ENCODE measurements at regions not wholly inside any gene's neighbourhood (a gene's known extent, or its start where the extent isn't known, plus 50 kb on each side); places are given as distances from the start of the nearest gene placed in this dataset.

DNA sequence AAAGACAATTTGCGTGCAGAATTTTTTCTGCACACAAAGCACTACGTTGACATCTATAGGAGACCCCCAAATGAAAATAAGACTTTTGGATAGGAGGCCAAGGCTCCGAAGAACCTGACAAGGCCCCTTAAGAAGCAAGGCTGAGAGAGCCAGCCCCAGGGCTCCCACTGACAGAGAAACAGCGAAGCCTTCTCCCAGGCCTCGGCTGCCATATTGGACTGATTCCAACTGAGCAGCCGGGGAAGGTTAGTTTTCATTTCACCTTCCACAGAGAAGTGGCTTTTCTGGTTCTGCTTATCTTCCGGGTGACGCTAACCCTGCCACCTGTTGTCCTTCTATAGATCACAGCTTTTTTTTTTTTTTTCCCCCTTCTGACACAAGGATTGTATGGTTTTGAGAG is 356.7 kb downstream of the SOX9 start:
- no peak for ATAC-seq
- H3K36me3 Mint-ChIP-seq: no peaks in the 10 kb centered on the region
- CTCF ChIA-PET: no interaction called here

GRCh38 chr17:72479113-72479512 is 358.3 kb downstream of the SOX9 start:
- Mint-ChIP-seq H3K27me3 (no peaks in the 10 kb centered on the region), H3K9me3 (ENCODE audit: low read depth) (no peaks in the 10 kb centered on the region), H3K27ac (no peak overlapping the region), H3K4me3 (no peak overlapping the region), H3K4me1 (no peaks in the 10 kb centered on the region), H3K36me3 (no peaks in the 10 kb centered on the region)
- ATAC-seq: no peak
- CTCF ChIA-PET: no interaction called here
- no peak for DNase-seq

More for the DNA sequence above, 356.7 kb downstream of the SOX9 start:
- Mint-ChIP-seq H3K27ac (no peak overlapping the region), H3K4me1 (no peaks in the 10 kb centered on the region), H3K27me3 (no peaks in the 10 kb centered on the region), H3K4me3 (no peak overlapping the region), H3K9me3 (ENCODE audit: low read depth) (no peaks in the 10 kb centered on the region)
- no peak for DNase-seq

GRCh38 chr17:72481572-72481971 is 360.8 kb downstream of the SOX9 start:
- DNase-seq (no peak), ATAC-seq (no peak)
- Mint-ChIP-seq H3K27me3 (no peaks in the 10 kb centered on the region), H3K36me3 (no peaks in the 10 kb centered on the region), H3K27ac (no peak overlapping the region), H3K4me1 (no peaks in the 10 kb centered on the region), H3K9me3 (ENCODE audit: low read depth) (no peaks in the 10 kb centered on the region), H3K4me3 (no peak overlapping the region)
- CTCF ChIA-PET: no interaction called here

- no peaks in the 10 kb centered on the region for H3K27me3 Mint-ChIP-seq
- CTCF ChIA-PET: no interaction called here
- H3K36me3 Mint-ChIP-seq: no peaks in the 10 kb centered on the region
- no peak for DNase-seq
- H3K27ac Mint-ChIP-seq: no peak overlapping the region
- no peaks in the 10 kb centered on the region for H3K9me3 Mint-ChIP-seq (ENCODE audit: low read depth)
- H3K4me3 Mint-ChIP-seq: no peak overlapping the region
- no peak for ATAC-seq
- no peaks in the 10 kb centered on the region for H3K4me1 Mint-ChIP-seq
Measured at GRCh38 chr17:72485596-72485995, 364.8 kb downstream of the SOX9 start.

GRCh38 chr17:72486806-72487205 is 366.0 kb downstream of the SOX9 start:
- H3K9me3 Mint-ChIP-seq (ENCODE audit: low read depth): no peaks in the 10 kb centered on the region
- H3K27me3 Mint-ChIP-seq: no peaks in the 10 kb centered on the region
- DNase-seq (no peak), ATAC-seq (no peak)
- CTCF ChIA-PET: no interaction called here
- no peaks in the 10 kb centered on the region for H3K36me3 Mint-ChIP-seq
- H3K4me3 Mint-ChIP-seq: no peak overlapping the region
- no peak overlapping the region for H3K27ac Mint-ChIP-seq
- H3K4me1 Mint-ChIP-seq: no peaks in the 10 kb centered on the region

DNA sequence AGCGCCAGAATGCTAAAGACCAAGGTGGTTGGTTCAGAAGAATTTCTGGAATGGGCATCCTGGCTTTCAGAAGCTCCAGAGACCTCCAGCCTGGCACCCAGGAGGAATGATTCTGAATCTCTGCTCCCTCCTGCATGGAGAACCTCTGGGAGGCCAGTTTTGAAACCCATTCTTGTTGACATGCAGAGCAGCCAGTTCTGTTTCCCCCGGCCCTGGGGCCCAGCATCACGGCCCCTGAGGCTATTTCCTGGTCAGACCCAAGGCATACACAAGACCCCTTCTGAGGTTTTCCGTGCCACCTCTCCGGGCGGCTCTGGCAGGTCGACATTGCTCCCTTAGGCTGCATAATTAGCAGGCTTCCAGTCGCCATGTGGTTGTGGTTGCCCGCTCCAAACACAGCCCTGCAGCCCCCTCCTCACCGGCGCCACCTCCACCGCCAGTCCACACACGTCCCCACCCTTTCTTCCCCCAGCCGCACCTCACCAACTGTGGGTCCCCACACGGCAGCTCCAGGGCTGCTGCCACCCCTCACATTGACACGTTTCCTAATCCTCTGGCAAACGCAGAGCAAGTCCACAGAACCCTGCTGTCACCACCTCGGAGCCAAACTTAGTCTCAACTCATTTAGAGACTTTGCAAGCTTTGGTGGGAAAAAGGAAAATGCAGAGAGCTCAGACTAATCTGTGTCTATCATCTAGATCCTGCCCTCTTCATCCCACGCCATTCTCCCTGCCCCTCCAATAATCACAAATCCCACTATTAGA is 367.1 kb downstream of the SOX9 start:
- no peaks in the 10 kb centered on the region for H3K27me3 Mint-ChIP-seq
- DNase-seq: no peak
- H3K36me3 Mint-ChIP-seq: no peaks in the 10 kb centered on the region
- no peaks in the 10 kb centered on the region for H3K4me1 Mint-ChIP-seq
- no peak for ATAC-seq
- H3K27ac Mint-ChIP-seq: no peak overlapping the region
- no peak overlapping the region for H3K4me3 Mint-ChIP-seq
- H3K9me3 Mint-ChIP-seq (ENCODE audit: low read depth): peaks cover 4% of the 10 kb centered on the region
- CTCF ChIA-PET: no interaction called here

GRCh38 chr17:72488555-72489271 is 367.9 kb downstream of the SOX9 start:
- DNase-seq (no peak), ATAC-seq (no peak)
- CTCF ChIA-PET: no interaction called here
- Mint-ChIP-seq H3K36me3 (no peaks in the 10 kb centered on the region), H3K4me3 (no peak overlapping the region), H3K4me1 (no peaks in the 10 kb centered on the region), H3K27ac (no peak overlapping the region), H3K27me3 (no peaks in the 10 kb centered on the region), H3K9me3 (ENCODE audit: low read depth) (peaks cover 4% of the 10 kb centered on the region)

DNA sequence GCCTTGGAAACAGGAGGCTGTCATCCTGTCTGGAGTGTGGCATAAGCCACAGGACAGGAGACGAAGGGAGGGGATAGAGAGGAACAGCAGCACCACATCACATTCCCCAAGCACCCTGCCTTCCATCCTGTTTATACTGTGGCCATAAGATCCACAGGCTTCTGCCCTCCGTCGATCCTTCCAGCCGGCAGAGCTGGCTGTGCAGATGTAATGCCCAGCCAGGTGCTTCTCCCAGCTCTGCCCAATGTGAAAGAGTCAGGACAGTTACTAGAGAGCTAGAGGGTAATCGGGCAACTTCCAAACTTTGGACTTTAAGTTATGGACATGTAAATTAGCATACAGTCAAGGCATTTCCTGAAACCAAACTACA is 368.4 kb downstream of the SOX9 start:
- CTCF ChIA-PET: no interaction called here

DNA sequence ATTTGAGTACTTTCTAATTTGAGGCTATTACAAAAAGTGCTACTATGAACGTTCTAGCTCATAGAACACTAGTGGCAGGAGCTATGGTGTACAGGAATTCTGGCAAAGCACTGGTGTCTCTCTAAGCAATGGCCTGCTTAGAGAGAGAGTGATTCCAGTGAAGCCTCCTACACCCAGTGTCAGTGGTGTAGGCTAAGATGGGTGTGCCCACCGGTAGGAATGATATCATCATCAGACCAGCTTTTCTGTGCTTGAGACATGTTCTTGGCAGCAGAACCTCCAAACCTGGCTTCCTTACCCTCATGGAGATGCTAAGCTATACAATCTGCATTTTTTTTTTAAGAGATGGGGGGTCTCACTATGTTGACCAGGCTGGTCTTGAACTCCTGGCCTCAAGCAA is 370.3 kb downstream of the SOX9 start:
- Mint-ChIP-seq H3K27ac (no peak overlapping the region), H3K4me3 (no peak overlapping the region), H3K9me3 (ENCODE audit: low read depth) (peaks cover 4% of the 10 kb centered on the region), H3K36me3 (no peaks in the 10 kb centered on the region), H3K27me3 (no peaks in the 10 kb centered on the region), H3K4me1 (no peaks in the 10 kb centered on the region)
- ATAC-seq: no peak
- CTCF ChIA-PET: no interaction called here
- no peak for DNase-seq

More for the DNA sequence above, 368.4 kb downstream of the SOX9 start:
- DNase-seq (no peak), ATAC-seq (no peak)
- Mint-ChIP-seq H3K27me3 (no peaks in the 10 kb centered on the region), H3K4me1 (no peaks in the 10 kb centered on the region), H3K36me3 (no peaks in the 10 kb centered on the region), H3K9me3 (ENCODE audit: low read depth) (peaks cover 4% of the 10 kb centered on the region), H3K27ac (no peak overlapping the region), H3K4me3 (no peak overlapping the region)

DNA sequence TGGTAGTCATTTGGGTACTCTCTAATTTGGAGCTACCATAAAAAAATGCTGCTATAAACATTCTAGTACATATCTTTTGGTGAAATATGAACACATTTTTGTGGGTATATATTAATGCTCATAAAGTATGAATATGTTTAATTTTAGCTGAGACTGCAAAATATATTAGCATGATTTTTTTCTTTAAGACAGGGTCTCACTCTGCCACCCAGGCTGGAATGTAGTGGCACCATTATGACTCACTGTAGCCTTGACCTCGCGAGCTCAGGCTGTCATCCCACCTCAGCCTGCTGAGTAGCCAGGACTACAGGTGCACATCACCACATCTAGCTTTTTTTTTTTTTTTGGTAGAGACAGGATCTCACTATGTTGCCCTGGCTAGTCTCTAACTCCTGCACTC is 371.7 kb downstream of the SOX9 start:
- no peaks in the 10 kb centered on the region for H3K27me3 Mint-ChIP-seq
- CTCF ChIA-PET: no interaction called here
- H3K9me3 Mint-ChIP-seq (ENCODE audit: low read depth): peaks cover 4% of the 10 kb centered on the region
- ATAC-seq (no peak), DNase-seq (no peak)
- no peak overlapping the region for H3K27ac Mint-ChIP-seq
- no peaks in the 10 kb centered on the region for H3K36me3 Mint-ChIP-seq
- H3K4me3 Mint-ChIP-seq: no peak overlapping the region
- no peaks in the 10 kb centered on the region for H3K4me1 Mint-ChIP-seq

- ATAC-seq: no peak
- Mint-ChIP-seq H3K27me3 (no peaks in the 10 kb centered on the region), H3K36me3 (no peaks in the 10 kb centered on the region), H3K4me1 (no peaks in the 10 kb centered on the region), H3K27ac (no peak overlapping the region), H3K9me3 (ENCODE audit: low read depth) (peaks cover 4% of the 10 kb centered on the region), H3K4me3 (no peak overlapping the region)
- no peak for DNase-seq
- CTCF ChIA-PET: no interaction called here
Measured at GRCh38 chr17:72492941-72493340, 372.1 kb downstream of the SOX9 start.

DNA sequence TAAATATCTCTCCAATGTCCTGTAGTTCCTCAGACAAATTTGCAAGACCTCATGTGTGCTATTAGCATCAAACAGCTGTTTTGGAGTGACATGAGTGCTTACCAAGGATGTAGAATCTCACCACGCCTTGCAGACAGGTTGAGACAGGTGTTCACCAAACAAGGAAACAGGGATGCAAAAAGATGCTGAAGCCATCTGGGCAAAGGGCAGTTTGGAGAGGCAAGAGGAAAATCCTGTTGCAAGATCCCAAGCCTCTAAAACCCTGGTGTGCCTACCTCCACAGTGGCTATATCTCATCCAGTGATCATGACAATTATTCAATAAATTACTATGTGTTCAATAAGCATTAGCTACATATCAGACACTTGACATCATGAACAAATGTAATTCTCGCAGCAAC is 373.7 kb downstream of the SOX9 start:
- ATAC-seq (no peak), DNase-seq (no peak)
- Mint-ChIP-seq H3K27ac (no peak overlapping the region), H3K27me3 (no peaks in the 10 kb centered on the region), H3K4me1 (no peaks in the 10 kb centered on the region), H3K36me3 (no peaks in the 10 kb centered on the region), H3K9me3 (ENCODE audit: low read depth) (peaks cover 4% of the 10 kb centered on the region), H3K4me3 (no peak overlapping the region)
- CTCF ChIA-PET: interaction anchor here (1.5 kb wide), 1 partner anchor 45 kb away, joined by 4 read pairs; no protein-coding TSS in a partner anchor

DNA sequence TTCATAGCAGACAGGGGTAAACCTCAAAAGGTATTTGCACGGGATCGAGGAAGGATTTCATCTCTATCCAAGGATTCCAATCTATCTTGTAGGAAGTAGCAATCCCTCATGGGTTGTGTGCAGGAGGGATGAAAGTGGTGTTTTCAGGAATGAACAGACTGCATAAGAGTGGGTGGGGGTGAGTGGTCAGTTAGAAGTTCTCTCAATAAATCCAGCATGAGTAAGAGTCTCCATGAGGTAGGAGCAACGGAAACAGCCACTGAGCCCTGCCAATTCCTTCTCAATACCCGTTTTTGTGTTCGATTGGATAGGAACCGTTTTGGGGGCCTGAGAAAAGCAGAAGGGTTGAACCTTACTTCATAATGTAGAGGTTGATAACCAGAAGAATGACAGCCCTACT is 375.6 kb downstream of the SOX9 start:
- H3K4me3 Mint-ChIP-seq: no peak overlapping the region
- H3K36me3 Mint-ChIP-seq: no peaks in the 10 kb centered on the region
- H3K27me3 Mint-ChIP-seq: no peaks in the 10 kb centered on the region
- no peak for DNase-seq
- no peak overlapping the region for H3K27ac Mint-ChIP-seq
- CTCF ChIA-PET: no interaction called here
- no peak for ATAC-seq
- no peaks in the 10 kb centered on the region for H3K4me1 Mint-ChIP-seq
- H3K9me3 Mint-ChIP-seq (ENCODE audit: low read depth): peaks cover 4% of the 10 kb centered on the region

GRCh38 chr17:72497915-72498314 is 377.1 kb downstream of the SOX9 start:
- DNase-seq: no peak
- CTCF ChIA-PET: no interaction called here
- H3K27me3 Mint-ChIP-seq: no peaks in the 10 kb centered on the region
- H3K4me1 Mint-ChIP-seq: no peaks in the 10 kb centered on the region
- no peaks in the 10 kb centered on the region for H3K9me3 Mint-ChIP-seq (ENCODE audit: low read depth)
- no peak for ATAC-seq
- H3K36me3 Mint-ChIP-seq: no peaks in the 10 kb centered on the region
- no peak overlapping the region for H3K4me3 Mint-ChIP-seq
- H3K27ac Mint-ChIP-seq: no peak overlapping the region
